Suprapubic skin (tissue), 3 donors: ENCODE measurements at regions not wholly inside any gene's neighbourhood (a gene's known extent, or its start where the extent isn't known, plus 50 kb on each side); places are given as distances from the start of the nearest gene placed in this dataset.

Experiments
- POLR2AphosphoS5 ChIP-seq, 3 donors: sonication (generic); formaldehyde crosslinking; IDR thresholded peaks; one replicate each; pipeline ENCODE4 v1.6.1; 2017; ENCODE audit warnings: antibody characterized with exemption in 3 of 3
- TF ChIP-seq, protein P1 (sequence below), 2 donors: fragments of 200-600 bp in 1 of 2; fragments of 450-650 bp in 1 of 2; sonication (generic) in 1 of 2; IDR thresholded peaks; one replicate each; pipeline ENCODE4 v1.5.1; 2016 to 2019; ENCODE audit warnings: antibody characterized with exemption in 2 of 2, mild to moderate bottlenecking in 1 of 2, moderate library complexity in 1 of 2

DNA sequence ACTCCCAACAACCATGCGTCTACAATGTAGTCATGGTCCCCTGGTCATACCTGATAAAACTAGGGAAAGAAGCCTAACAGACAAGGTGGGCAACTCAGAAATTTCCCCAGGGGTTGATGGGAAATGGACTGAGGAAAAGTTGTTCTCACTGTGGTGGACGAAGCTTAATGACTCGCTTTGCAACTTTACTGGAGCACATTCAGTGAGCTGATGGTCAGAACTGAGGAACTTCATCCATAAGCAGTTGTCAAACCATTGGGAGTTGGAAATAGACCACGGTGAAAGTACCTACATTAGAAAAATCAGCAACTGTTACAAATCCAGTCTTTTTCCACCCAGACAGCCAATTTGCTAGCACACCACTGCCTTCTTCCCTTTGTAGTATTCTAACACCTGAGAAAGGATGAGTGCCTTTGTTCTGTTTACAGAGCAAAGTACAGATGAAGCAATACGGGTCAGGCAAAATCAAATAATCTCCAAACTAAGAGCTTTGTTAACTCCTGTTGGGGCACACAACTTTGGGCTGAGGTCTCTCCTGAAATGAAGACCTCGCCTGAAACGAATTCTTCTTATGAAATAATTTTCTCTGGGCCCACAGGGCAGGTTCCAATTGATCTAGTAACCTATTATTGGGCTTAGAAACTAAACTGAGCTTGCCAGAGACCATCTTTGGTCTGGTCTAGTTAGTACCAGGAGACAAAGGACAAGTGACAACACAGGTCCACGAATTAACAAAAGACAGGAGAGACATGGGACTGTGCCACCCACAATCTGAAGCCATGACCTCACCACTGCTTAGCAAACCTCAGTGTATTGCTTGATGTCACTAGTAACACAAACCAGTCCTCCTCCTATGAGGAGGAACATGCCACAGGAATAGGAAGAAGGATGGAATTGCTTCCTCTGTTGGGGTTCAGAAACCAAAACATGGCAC, 58.9 kb upstream of the NFKB1 start:
- TF ChIP-seq, protein P1, sequence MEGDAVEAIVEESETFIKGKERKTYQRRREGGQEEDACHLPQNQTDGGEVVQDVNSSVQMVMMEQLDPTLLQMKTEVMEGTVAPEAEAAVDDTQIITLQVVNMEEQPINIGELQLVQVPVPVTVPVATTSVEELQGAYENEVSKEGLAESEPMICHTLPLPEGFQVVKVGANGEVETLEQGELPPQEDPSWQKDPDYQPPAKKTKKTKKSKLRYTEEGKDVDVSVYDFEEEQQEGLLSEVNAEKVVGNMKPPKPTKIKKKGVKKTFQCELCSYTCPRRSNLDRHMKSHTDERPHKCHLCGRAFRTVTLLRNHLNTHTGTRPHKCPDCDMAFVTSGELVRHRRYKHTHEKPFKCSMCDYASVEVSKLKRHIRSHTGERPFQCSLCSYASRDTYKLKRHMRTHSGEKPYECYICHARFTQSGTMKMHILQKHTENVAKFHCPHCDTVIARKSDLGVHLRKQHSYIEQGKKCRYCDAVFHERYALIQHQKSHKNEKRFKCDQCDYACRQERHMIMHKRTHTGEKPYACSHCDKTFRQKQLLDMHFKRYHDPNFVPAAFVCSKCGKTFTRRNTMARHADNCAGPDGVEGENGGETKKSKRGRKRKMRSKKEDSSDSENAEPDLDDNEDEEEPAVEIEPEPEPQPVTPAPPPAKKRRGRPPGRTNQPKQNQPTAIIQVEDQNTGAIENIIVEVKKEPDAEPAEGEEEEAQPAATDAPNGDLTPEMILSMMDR (IDR thresholded peaks at IDR 0.05): no peak
- no peak for TF ChIP-seq POLR2AphosphoS5 (IDR thresholded peaks at IDR 0.05)
